Prostate gland (tissue), 2 donors: ENCODE measurements at regions not wholly inside any gene's neighbourhood (a gene's known extent, or its start where the extent isn't known, plus 50 kb on each side); places are given as distances from the start of the nearest gene placed in this dataset.
A peak's percentile ranks its signal among the peaks of the same experiment; 100 is the strongest.

Experiments
- DNase-seq: peaks from one replicate; pipeline ENCODE4 v3.0.0-alpha.2; 2019; ENCODE audit warnings: low spot score
- H3K27ac ChIP-seq, 2 donors: fragments of 200-600 bp; sonication (generic); 2 replicates each; pipeline ENCODE4 v1.5.1; 2017 to 2019
- H3K27me3 ChIP-seq: fragments of 200-600 bp; sonication (generic); replicated peaks from 2 replicates; pipeline ENCODE4 v1.5.1; 2019; ENCODE audit not compliant: insufficient read depth
- H3K36me3 ChIP-seq, 2 donors: fragments of 200-600 bp; sonication (generic); 1 replicate in 1 of 2; 2 replicates in 1 of 2; pipeline versions ENCODE4 v1.5.1 to v1.8.1; 2017 to 2019
- H3K4me1 ChIP-seq: fragments of 200-600 bp; sonication (generic); replicated peaks from 2 replicates; pipeline ENCODE4 v1.5.1; 2019
- H3K4me3 ChIP-seq, 2 donors: fragments of 200-600 bp; sonication (generic); 2 replicates each; pipeline ENCODE4 v1.5.1; 2017 to 2019
- H3K9me3 ChIP-seq: fragments of 200-600 bp; sonication (generic); 2 replicates; pipeline ENCODE4 v1.5.1; 2017
- POLR2A ChIP-seq: fragments of 450-650 bp; IDR thresholded peaks from one replicate; pipeline ENCODE4 v1.6.1; 2016; ENCODE audit warnings: antibody characterized with exemption, mild to moderate bottlenecking
- POLR2AphosphoS5 ChIP-seq: sonication (generic); formaldehyde crosslinking; IDR thresholded peaks from one replicate; pipeline ENCODE4 v1.6.1; 2017; ENCODE audit warnings: antibody characterized with exemption
- WGBS: methylation state at CpG from one replicate; pipeline ENCODE4 v1.1.5; 2018; 5-methylcytosine and 5-hydroxymethylcytosine counted together
- intact Hi-C: fragments of 100-400 bp; cut with DNase I; formaldehyde crosslinking; loops from one replicate; pipeline ENCODE4 v1.14.2; 2022
- TF ChIP-seq, protein P1 (sequence below), 4 experiments: fragments of 200-600 bp in 2 of 4; fragments of 450-650 bp in 2 of 4; sonication (generic) in 2 of 4; IDR thresholded peaks; 1 replicate in 3 of 4; 2 replicates in 1 of 4; pipeline ENCODE4 v1.5.1; 2016 to 2019; ENCODE audit warnings: antibody characterized with exemption in 4 of 4, mild to moderate bottlenecking in 2 of 4, moderate library complexity in 2 of 4

DNA sequence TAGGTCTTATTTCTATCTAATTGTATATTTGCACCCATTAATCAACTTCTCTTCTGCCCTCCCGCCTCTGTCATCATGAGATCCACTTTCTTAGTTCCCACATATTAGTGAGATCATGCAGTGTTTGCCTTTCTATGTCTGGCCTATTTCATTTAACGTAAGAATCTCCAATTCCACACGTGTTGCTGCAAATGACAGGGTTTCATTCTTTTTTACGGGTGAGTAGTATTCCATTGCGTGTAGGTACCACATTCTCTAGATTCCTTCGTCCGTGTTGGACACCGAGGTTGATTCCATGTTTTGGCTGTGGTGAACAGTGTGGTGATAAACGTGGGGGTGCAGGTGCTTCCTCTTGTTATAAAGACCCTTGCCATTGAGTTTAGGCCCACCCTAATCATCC is 64.7 kb upstream of the GSE1 start:
- Histone ChIP-seq H3K27me3 (no peaks in the 10 kb centered on the region), H3K4me3 (no peak overlapping the region), H3K36me3 (no peaks in the 10 kb centered on the region), H3K9me3 (no peaks in the 10 kb centered on the region), H3K27ac (no peak overlapping the region), H3K4me1 (peaks cover 8% of the 10 kb centered on the region)
- 96% methylated on average over 9 of the region's 9 CpGs for WGBS
- no peak for DNase-seq
- intact Hi-C loops, result no loop called here
- TF ChIP-seq POLR2AphosphoS5 (no peak), POLR2A (no peak)
- TF ChIP-seq, protein P1, sequence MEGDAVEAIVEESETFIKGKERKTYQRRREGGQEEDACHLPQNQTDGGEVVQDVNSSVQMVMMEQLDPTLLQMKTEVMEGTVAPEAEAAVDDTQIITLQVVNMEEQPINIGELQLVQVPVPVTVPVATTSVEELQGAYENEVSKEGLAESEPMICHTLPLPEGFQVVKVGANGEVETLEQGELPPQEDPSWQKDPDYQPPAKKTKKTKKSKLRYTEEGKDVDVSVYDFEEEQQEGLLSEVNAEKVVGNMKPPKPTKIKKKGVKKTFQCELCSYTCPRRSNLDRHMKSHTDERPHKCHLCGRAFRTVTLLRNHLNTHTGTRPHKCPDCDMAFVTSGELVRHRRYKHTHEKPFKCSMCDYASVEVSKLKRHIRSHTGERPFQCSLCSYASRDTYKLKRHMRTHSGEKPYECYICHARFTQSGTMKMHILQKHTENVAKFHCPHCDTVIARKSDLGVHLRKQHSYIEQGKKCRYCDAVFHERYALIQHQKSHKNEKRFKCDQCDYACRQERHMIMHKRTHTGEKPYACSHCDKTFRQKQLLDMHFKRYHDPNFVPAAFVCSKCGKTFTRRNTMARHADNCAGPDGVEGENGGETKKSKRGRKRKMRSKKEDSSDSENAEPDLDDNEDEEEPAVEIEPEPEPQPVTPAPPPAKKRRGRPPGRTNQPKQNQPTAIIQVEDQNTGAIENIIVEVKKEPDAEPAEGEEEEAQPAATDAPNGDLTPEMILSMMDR (IDR thresholded peaks at IDR 0.05), result no peak

DNA sequence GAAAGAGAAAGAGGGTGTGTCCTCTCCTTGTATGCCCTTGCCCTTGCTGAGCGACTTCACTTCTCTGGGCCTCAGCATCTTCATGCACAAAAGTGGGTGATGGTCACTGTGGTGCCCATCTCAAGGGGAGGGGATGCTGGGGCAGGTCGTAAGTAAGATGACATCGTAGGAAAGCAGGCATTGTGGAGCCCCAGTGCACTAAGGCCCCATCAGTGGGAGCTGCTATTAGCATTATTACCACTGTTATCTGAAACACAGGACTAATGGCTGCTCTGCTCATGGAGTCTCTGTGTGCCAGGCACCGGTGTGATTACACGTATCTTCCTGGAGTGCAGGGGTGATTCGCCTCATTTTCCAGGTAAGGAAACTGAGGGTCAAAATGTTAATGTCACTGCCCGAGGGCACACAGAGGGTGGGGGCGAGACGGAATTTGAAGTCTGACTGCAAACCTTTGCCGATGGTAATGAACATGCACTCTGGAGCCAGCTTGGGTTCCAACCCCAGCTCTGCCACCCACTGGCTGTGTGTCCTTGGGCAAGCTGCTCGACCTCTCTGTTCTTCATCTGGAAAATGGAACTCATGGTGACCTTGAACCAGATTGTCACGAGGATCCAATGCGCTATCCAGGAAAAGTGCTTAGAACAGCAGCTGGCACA is 63.2 kb upstream of the GSE1 start:
- Histone ChIP-seq H3K4me3 (no peak overlapping the region), H3K9me3 (no peaks in the 10 kb centered on the region), H3K27ac (no peak overlapping the region), H3K36me3 (no peaks in the 10 kb centered on the region), H3K27me3 (no peaks in the 10 kb centered on the region), H3K4me1 (peaks cover 10% of the 10 kb centered on the region)
- intact Hi-C loops, result loop anchor here (2.0 kb wide), 1 partner anchor 35 kb away; no protein-coding TSS in a partner anchor
- TF ChIP-seq, protein P1 (IDR thresholded peaks at IDR 0.05), result no peak
- TF ChIP-seq POLR2AphosphoS5, result no peak
- no peak for TF ChIP-seq POLR2A
- WGBS, result 80% methylated on average over 13 of the region's 13 CpGs
- no peak for DNase-seq

DNA sequence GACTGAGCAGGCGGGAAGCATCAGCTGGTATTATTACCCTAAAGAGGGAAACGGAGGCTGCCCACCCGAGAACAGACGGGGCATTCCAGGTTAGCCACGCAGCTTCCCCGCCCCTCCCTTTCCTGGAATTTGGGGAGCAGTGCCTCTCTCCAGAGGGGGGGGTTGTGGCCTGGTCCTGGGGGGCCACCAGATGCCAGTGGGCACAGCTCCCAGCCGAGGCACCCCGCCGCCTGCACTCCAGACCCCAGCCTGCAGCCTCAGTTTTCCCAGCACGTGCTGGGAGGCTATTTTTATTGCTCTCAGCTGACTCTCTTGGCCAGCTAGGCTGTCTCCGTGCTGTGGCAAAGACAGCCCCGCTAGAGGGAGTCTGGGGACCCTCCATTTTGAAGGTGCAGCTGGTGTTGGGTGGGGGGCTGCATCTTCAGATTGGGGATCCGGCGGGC is 62.7 kb upstream of the GSE1 start:
- Histone ChIP-seq H3K27ac (no peak overlapping the region), H3K27me3 (no peaks in the 10 kb centered on the region), H3K9me3 (no peaks in the 10 kb centered on the region), H3K36me3 (no peaks in the 10 kb centered on the region), H3K4me3 (no peak overlapping the region), H3K4me1 (peaks cover 4% of the 10 kb centered on the region)
- intact Hi-C loops, result loop anchor here (2.0 kb wide), 1 partner anchor 36 kb away; no protein-coding TSS in a partner anchor
- no peak for DNase-seq
- WGBS, result 75% methylated on average over 14 of the region's 14 CpGs
- no peak for TF ChIP-seq POLR2A
- TF ChIP-seq, protein P1 (IDR thresholded peaks at IDR 0.05), result peak in 1 of 4 experiments; percentile 17

DNA sequence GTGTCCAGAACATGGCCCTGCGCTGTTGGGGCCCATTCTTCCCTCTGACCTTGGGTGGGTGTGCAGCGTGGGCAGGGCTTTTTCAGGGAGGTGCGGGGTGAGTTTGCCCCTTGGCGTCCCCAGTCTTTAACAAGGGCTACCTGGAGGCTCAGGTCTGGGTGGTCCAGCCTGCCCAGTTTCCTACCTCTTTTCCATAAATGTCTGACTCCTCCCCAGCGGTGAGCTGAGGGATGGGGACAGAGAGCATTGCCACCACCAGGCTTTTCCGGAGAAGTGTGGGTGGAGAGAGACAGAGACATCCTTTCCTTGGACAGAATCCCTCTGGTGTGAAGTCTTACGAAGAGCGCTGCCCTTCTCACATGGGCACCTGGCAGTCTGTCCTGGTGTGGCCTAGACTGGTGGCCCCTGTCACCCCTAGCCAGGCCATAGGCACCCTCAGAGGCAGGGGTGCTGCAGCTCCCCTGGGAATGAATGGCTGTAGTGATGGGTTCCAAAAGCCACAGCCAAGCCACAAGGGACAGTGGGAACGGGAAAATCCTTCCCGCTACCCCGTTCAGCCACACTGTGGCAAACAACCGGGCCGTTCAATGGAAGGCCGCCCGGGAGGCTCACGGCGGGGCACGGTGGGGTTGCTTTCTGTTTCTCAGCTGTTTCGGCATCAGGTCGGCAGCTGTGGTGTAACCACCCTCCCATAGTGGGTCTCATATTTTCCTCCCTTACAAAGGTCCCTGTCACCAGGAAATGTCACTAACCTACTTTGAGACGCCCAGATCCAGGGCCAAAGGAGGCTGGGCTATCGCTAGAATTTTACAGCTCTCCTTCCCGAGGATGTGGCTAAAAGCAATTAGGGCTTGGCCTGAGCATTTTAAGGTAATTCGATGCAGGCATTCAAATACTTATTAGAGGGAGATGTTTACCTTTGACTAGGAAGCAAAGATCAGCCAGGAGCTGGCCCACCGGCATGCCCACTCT is 61.9 kb upstream of the GSE1 start:
- Histone ChIP-seq H3K4me3 (no peak overlapping the region), H3K27ac (no peak overlapping the region), H3K27me3 (no peaks in the 10 kb centered on the region), H3K36me3 (no peaks in the 10 kb centered on the region), H3K9me3 (no peaks in the 10 kb centered on the region), H3K4me1 (peaks cover 3% of the 10 kb centered on the region)
- DNase-seq, result no peak
- 80% methylated on average over 25 of the region's 25 CpGs for WGBS
- intact Hi-C loops, result loop anchor here (2.0 kb wide), 1 partner anchor 36 kb away; no protein-coding TSS in a partner anchor
- TF ChIP-seq, protein P1 (IDR thresholded peaks at IDR 0.05), result peak in 1 of 4 experiments; percentile 0
- no peak for TF ChIP-seq POLR2A
